DMS114 treated with DMSO at 0.1 percent for 48 hours (cell line): ENCODE measurements at regions not wholly inside any gene's neighbourhood (a gene's known extent, or its start where the extent isn't known, plus 50 kb on each side); places are given as distances from the start of the nearest gene placed in this dataset.

Source experiments
- DNase-seq: peaks from one replicate; lab custom pipeline; 2025; ENCODE audit not compliant: unreplicated experiment; lab: John Stamatoyannopoulos, UW

GRCh38 chr5:124796495-124796894 is 50.1 kb upstream of the ZNF608 start:
- DNase-seq, result no peak

- DNase-seq, result no peak
Measured at GRCh38 chr5:124797665-124798087, 51.2 kb upstream of the ZNF608 start.

- no peak for DNase-seq
Measured at GRCh38 chr5:124798890-124799289, 52.5 kb upstream of the ZNF608 start.

- no peak for DNase-seq
Measured at GRCh38 chr5:124801551-124801950, 55.1 kb upstream of the ZNF608 start.

- no peak for DNase-seq
Measured at GRCh38 chr5:124803617-124804323, 57.3 kb upstream of the ZNF608 start.

- DNase-seq, result no peak
Measured at GRCh38 chr5:124806026-124806372, 59.6 kb upstream of the ZNF608 start.

- DNase-seq, result peak; percentile 17
Measured at GRCh38 chr5:124806373-124807077, 60.1 kb upstream of the ZNF608 start.

GRCh38 chr5:124808842-124809268 is 62.4 kb upstream of the ZNF608 start:
- DNase-seq, result no peak

- no peak for DNase-seq
Measured at GRCh38 chr5:124810396-124811006, 64.1 kb upstream of the ZNF608 start.

- DNase-seq, result no peak
Measured at GRCh38 chr5:124812771-124813358, 66.4 kb upstream of the ZNF608 start.

GRCh38 chr5:124816381-124816780 is 69.9 kb upstream of the ZNF608 start:
- DNase-seq, result no peak

- DNase-seq, result no peak
Measured at GRCh38 chr5:124819201-124819600, 72.8 kb upstream of the ZNF608 start.

GRCh38 chr5:124822647-124823046 is 76.2 kb upstream of the ZNF608 start:
- DNase-seq, result no peak

- DNase-seq, result no peak
Measured at GRCh38 chr5:124823380-124823779, 76.9 kb upstream of the ZNF608 start.

GRCh38 chr5:124824637-124825158 is 78.3 kb upstream of the ZNF608 start:
- no peak for DNase-seq

- no peak for DNase-seq
Measured at GRCh38 chr5:124825250-124825982, 79.0 kb upstream of the ZNF608 start.

GRCh38 chr5:124825983-124826337 is 79.5 kb upstream of the ZNF608 start:
- no peak for DNase-seq

- no peak for DNase-seq
Measured at GRCh38 chr5:124828731-124829234, 82.3 kb upstream of the ZNF608 start.

GRCh38 chr5:124831687-124832240 is 85.3 kb upstream of the ZNF608 start:
- no peak for DNase-seq

GRCh38 chr5:124832510-124832909 is 86.1 kb upstream of the ZNF608 start:
- DNase-seq, result no peak
